Panc1 (cell line): ENCODE measurements at regions not wholly inside any gene's neighbourhood (a gene's known extent, or its start where the extent isn't known, plus 50 kb on each side); places are given as distances from the start of the nearest gene placed in this dataset.

Source experiments
- ATAC-seq: fragments of 200-7000 bp; cut with Tn5 transposase; 2 replicates; pipeline ENCODE4 v1.9.1; 2020; ENCODE audit warnings: mild to moderate bottlenecking, moderate library complexity
- BruUV-seq: library from RNA; stranded (reverse); fragments of 400-500 nt; replicated peaks from 2 replicates; lab custom pipeline; 2021; lab: Mats Ljungman, UMichigan
- CTCF ChIA-PET: fragments of 300-600 bp; sonication (Branson Sonifier 250); formaldehyde crosslinking; loops from one replicate; lab custom pipeline; 2022; ENCODE audit warnings: antibody characterized with exemption; lab: Charles Lee
- POLR2A ChIA-PET: fragments of 300-600 bp; sonication (Branson Sonifier 250); formaldehyde crosslinking; loops from one replicate; lab custom pipeline; 2022; ENCODE audit warnings: antibody characterized with exemption; lab: Charles Lee
- DNase-seq: peaks from one replicate; pipeline ENCODE4 v3.0.0-alpha.2; 2010; ENCODE audit warnings: low read depth, low spot score
- H3K27ac ChIP-seq: 2 replicates; pipeline ENCODE4 v1.5.1; 2011; ENCODE audit warnings: mild to moderate bottlenecking, low read length, inconsistent platforms
- H3K27me3 ChIP-seq: fragments of 200-500 bp; sonication (Bioruptor generic); 2 replicates; pipeline ENCODE4 v1.6.0; 2014; ENCODE audit warnings: low read length, inconsistent platforms; ENCODE audit not compliant: control insufficient read depth, insufficient read depth
- H3K36me3 ChIP-seq: fragments of 200-500 bp; sonication (Bioruptor generic); 2 replicates; pipeline ENCODE4 v1.5.1; 2014; ENCODE audit warnings: inconsistent platforms, mild to moderate bottlenecking, low read length, moderate library complexity; ENCODE audit not compliant: control insufficient read depth, insufficient read depth
- H3K4me1 ChIP-seq: 2 replicates; pipeline ENCODE4 v1.5.1; 2011; ENCODE audit warnings: inconsistent platforms, mild to moderate bottlenecking, low read length, moderate library complexity; ENCODE audit not compliant: control insufficient read depth, insufficient read depth
- H3K4me3 ChIP-seq, 2 experiments: 2 replicates each; pipeline ENCODE4 v1.5.1; 2011 to 2012; ENCODE audit warnings: low read depth in 2 of 2, low read length in 2 of 2, mild to moderate bottlenecking in 2 of 2, inconsistent platforms in 1 of 2, moderate library complexity in 1 of 2
- H3K9me3 ChIP-seq: fragments of 200-500 bp; sonication (Bioruptor generic); 2 replicates; pipeline ENCODE4 v1.5.1; 2014; ENCODE audit warnings: low read depth, mild to moderate bottlenecking, inconsistent platforms, low read length, moderate library complexity; ENCODE audit not compliant: control insufficient read depth, insufficient read depth
- CTCF ChIP-seq: fragments of 450-650 bp; IDR thresholded peaks from 2 replicates; pipeline ENCODE4 v1.5.1; 2017; ENCODE audit warnings: mild to moderate bottlenecking
- POLR2AphosphoS5 ChIP-seq: IDR thresholded peaks from 2 replicates; pipeline ENCODE4 v1.6.1; 2012; ENCODE audit warnings: mild to moderate bottlenecking, low read depth, low read length, moderate library complexity
- SIN3A ChIP-seq: IDR thresholded peaks from 2 replicates; pipeline ENCODE4 v1.6.1; 2012; ENCODE audit warnings: low read depth, mild to moderate bottlenecking, low read length, moderate library complexity, borderline replicate concordance; ENCODE audit not compliant: insufficient read depth
- TCF7L2 ChIP-seq: IDR thresholded peaks from 2 replicates; pipeline ENCODE4 v1.6.1; 2011; ENCODE audit warnings: mild to moderate bottlenecking, low read depth, low read length, inconsistent platforms
- in situ Hi-C: cut with HindIII; loops from 2 replicates; pipeline ENCODE4 v1.10.0; 2016; ENCODE audit warnings: low sequenced_read_pairs, low pct_unique_long_range_greater_than_20kb
- intact Hi-C: fragments of 100-400 bp; cut with micrococcal nuclease; formaldehyde crosslinking; loops from one replicate; pipeline ENCODE4 v1.10.0; 2022; ENCODE audit not compliant: unreplicated experiment
- TF ChIP-seq, protein P1 (sequence below), 2 experiments: IDR thresholded peaks; 2 replicates each; pipeline ENCODE4 v1.6.1; 2011 to 2012; ENCODE audit warnings: low read depth in 2 of 2, control low read depth in 1 of 2, low read length in 1 of 2, mild to moderate bottlenecking in 1 of 2, moderate library complexity in 1 of 2; ENCODE audit not compliant: insufficient read depth in 1 of 2

GRCh38 chr13:106276876-106277275, 258.6 kb downstream of the EFNB2 start:
- Histone ChIP-seq H3K27ac (no peak overlapping the region), H3K36me3 (no peaks in the 10 kb centered on the region), H3K4me1 (no peaks in the 10 kb centered on the region), H3K4me3 (no peak overlapping the region), H3K27me3 (no peaks in the 10 kb centered on the region), H3K9me3 (no peaks in the 10 kb centered on the region)
- POLR2A ChIA-PET, result no interaction called here
- TF ChIP-seq, protein P1, sequence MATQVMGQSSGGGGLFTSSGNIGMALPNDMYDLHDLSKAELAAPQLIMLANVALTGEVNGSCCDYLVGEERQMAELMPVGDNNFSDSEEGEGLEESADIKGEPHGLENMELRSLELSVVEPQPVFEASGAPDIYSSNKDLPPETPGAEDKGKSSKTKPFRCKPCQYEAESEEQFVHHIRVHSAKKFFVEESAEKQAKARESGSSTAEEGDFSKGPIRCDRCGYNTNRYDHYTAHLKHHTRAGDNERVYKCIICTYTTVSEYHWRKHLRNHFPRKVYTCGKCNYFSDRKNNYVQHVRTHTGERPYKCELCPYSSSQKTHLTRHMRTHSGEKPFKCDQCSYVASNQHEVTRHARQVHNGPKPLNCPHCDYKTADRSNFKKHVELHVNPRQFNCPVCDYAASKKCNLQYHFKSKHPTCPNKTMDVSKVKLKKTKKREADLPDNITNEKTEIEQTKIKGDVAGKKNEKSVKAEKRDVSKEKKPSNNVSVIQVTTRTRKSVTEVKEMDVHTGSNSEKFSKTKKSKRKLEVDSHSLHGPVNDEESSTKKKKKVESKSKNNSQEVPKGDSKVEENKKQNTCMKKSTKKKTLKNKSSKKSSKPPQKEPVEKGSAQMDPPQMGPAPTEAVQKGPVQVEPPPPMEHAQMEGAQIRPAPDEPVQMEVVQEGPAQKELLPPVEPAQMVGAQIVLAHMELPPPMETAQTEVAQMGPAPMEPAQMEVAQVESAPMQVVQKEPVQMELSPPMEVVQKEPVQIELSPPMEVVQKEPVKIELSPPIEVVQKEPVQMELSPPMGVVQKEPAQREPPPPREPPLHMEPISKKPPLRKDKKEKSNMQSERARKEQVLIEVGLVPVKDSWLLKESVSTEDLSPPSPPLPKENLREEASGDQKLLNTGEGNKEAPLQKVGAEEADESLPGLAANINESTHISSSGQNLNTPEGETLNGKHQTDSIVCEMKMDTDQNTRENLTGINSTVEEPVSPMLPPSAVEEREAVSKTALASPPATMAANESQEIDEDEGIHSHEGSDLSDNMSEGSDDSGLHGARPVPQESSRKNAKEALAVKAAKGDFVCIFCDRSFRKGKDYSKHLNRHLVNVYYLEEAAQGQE (IDR thresholded peaks at IDR 0.05; ENCODE audit: insufficient read depth in 1 of 2, low read depth in 2 of 2, low read length in 1 of 2), result no peak
- TF ChIP-seq SIN3A (no peak), CTCF (no peak), POLR2AphosphoS5 (no peak), TCF7L2 (no peak)
- intact Hi-C loops (no loop called here), in situ Hi-C loops (no loop called here)
- CTCF ChIA-PET, result no interaction called here
- no peak for DNase-seq
- ATAC-seq, result no peak
- BruUV-seq, result no TSS peak

GRCh38 chr13:106275446-106276032, 259.9 kb downstream of the EFNB2 start:
- DNase-seq (no peak), ATAC-seq (no peak)
- Histone ChIP-seq H3K9me3 (no peaks in the 10 kb centered on the region), H3K4me3 (no peak overlapping the region), H3K27ac (no peak overlapping the region), H3K4me1 (no peaks in the 10 kb centered on the region), H3K36me3 (no peaks in the 10 kb centered on the region), H3K27me3 (no peaks in the 10 kb centered on the region)
- ChIA-PET POLR2A (no interaction called here), CTCF (no interaction called here)
- intact Hi-C loops, result no loop called here
- in situ Hi-C loops, result no loop called here
- no peak for TF ChIP-seq SIN3A
- TF ChIP-seq CTCF, result no peak
- no peak for TF ChIP-seq POLR2AphosphoS5
- TF ChIP-seq, protein P1 (IDR thresholded peaks at IDR 0.05; ENCODE audit: insufficient read depth in 1 of 2, low read depth in 2 of 2, low read length in 1 of 2), result no peak
- BruUV-seq, result no TSS peak
